Type B pancreatic cell (in vitro differentiated cells): ENCODE measurements at regions not wholly inside any gene's neighbourhood (a gene's known extent, or its start where the extent isn't known, plus 50 kb on each side); places are given as distances from the start of the nearest gene placed in this dataset.

ENCODE experiments used
- DNase-seq: peaks from one replicate; pipeline ENCODE4 v3.0.0; 2021; ENCODE audit warnings: mixed read lengths; ENCODE audit not compliant: unreplicated experiment; ENCODE audit errors: extremely low spot score
- H3K27ac Mint-ChIP-seq: 2 replicates; pipeline ENCODE4 v1.8.0; 2021; ENCODE audit warnings: mild to moderate bottlenecking, mixed read lengths
- H3K27me3 Mint-ChIP-seq: 2 replicates; pipeline ENCODE4 v1.8.0; 2021; ENCODE audit warnings: mixed read lengths
- H3K36me3 Mint-ChIP-seq: 2 replicates; pipeline ENCODE4 v1.8.0; 2021; ENCODE audit warnings: mixed read lengths
- H3K4me1 Mint-ChIP-seq: one replicate; pipeline ENCODE4 v1.8.0; 2021; ENCODE audit warnings: mixed read lengths; ENCODE audit not compliant: unreplicated experiment
- H3K4me3 Mint-ChIP-seq: 2 replicates; pipeline ENCODE4 v1.8.0; 2021; ENCODE audit warnings: mild to moderate bottlenecking, mixed read lengths
- H3K9me3 Mint-ChIP-seq: 2 replicates; pipeline ENCODE4 v1.8.0; 2021; ENCODE audit warnings: mixed read lengths
- CTCF ChIP-seq: fragments of 200-600 bp; sonication (generic); conservative IDR thresholded peaks from 2 replicates; pipeline ENCODE4 v1.5.0; 2021; ENCODE audit warnings: antibody characterized with exemption, mild to moderate bottlenecking

- H3K4me3 Mint-ChIP-seq = no peak overlapping the region
- DNase-seq = no peak
- peaks cover 3% of the 10 kb centered on the region for H3K27me3 Mint-ChIP-seq
- peaks cover 13% of the 10 kb centered on the region for H3K9me3 Mint-ChIP-seq
- H3K36me3 Mint-ChIP-seq = peaks cover 16% of the 10 kb centered on the region
- TF ChIP-seq CTCF = no peak
- peak overlapping the region; percentile 22 for H3K27ac Mint-ChIP-seq
- H3K4me1 Mint-ChIP-seq = peaks cover 14% of the 10 kb centered on the region
Observed at GRCh38 chr12:24020397-24021163, 71.1 kb upstream of the SOX5 start.

DNA sequence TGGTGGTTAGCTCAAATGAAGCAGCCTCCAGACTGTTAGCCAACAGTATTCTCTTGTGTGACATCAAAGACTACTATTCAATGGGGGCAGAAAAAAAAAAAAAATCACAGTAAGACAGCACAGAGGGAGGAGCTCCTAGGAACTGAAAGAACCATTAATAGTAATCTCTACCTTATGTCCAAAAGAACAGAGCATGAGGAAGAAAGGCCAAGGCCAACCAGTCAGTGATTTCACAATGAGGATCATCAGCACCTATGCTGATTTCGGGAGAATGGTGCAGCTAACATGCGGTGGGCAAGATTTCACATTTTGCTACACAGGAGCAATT lies 66.3 kb upstream of the SOX5 start:
- H3K27me3 Mint-ChIP-seq = peaks cover 3% of the 10 kb centered on the region
- H3K36me3 Mint-ChIP-seq = peaks cover 13% of the 10 kb centered on the region
- peaks cover 18% of the 10 kb centered on the region for H3K4me1 Mint-ChIP-seq
- no peak for TF ChIP-seq CTCF
- no peak for DNase-seq
- H3K9me3 Mint-ChIP-seq = peaks cover 6% of the 10 kb centered on the region
- H3K4me3 Mint-ChIP-seq = no peak overlapping the region
- H3K27ac Mint-ChIP-seq = no peak overlapping the region

DNA sequence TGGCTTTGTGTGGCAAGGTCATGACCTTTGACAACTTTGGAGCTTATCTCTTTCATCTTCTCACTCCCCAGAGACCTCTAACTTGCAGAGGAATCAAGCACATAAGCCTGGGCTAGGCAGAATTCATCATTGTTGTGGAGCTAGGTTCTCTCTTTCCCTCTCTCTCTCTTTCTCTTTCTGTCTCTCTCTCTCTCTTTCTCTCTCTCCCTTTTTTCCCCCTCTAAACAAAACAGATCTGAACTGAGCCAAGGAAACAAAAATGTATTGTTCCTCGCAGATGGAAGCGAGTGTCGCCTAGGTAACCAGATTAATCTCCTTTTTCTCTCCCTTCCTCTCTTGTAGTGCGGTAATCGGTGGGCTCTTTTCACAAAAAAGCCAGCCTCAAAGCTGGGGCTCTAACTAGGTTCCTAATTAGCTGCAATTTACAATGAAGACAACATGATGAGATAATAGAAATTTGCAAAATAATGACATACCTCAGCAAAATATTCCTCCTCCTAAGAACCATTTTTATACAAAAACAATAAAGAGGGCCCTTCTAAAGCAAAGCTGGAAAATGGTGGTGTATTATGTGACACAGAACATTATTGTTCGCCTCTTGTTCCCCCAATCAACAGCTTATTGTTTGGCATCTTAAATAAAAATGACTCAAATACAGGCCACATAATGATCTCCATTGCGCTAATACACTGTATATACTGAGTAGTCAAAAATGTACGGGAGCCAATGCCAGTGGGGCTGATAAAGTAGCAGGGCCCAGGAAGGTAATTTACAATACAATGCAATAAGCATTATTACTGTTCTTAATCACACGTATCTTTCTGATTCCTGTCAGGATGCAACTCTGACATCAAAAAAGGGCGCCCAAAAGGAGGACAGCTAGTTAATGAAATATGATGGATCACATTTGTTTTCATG lies 65.7 kb upstream of the SOX5 start:
- Mint-ChIP-seq H3K27ac (peak overlapping the region; percentile 20), H3K4me3 (peak overlapping the region; percentile 25), H3K27me3 (peaks cover 3% of the 10 kb centered on the region), H3K36me3 (peaks cover 10% of the 10 kb centered on the region), H3K9me3 (peaks cover 5% of the 10 kb centered on the region), H3K4me1 (peaks cover 14% of the 10 kb centered on the region)
- no peak for TF ChIP-seq CTCF
- no peak for DNase-seq

DNA sequence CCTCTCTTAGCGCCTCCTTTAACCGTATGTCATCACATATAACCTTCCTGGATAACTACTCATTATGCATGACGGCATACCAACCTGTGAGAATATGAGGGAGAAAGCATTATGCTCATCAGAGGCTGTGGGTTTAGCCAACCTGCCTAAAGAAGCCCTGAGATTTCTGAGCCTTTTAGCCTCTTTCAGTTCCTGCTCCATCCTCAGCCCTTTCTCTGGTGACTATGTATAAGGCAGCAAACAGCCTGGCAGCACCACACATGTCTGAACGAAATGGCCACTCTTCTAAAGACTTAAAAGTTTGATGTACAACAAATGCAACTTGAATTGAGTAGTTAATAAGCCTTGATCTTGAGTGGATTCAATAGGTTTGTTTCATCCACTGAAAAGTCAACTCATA lies 64.8 kb upstream of the SOX5 start:
- Mint-ChIP-seq H3K27ac (peak overlapping the region; percentile 18), H3K4me1 (peaks cover 12% of the 10 kb centered on the region), H3K9me3 (peaks cover 5% of the 10 kb centered on the region), H3K4me3 (no peak overlapping the region), H3K36me3 (peaks cover 8% of the 10 kb centered on the region), H3K27me3 (peaks cover 3% of the 10 kb centered on the region)
- no peak for DNase-seq
- TF ChIP-seq CTCF = no peak

GRCh38 chr12:24012528-24012927 lies 63.1 kb upstream of the SOX5 start:
- Mint-ChIP-seq H3K36me3 (peaks cover under 1% of the 10 kb centered on the region), H3K4me1 (peaks cover 12% of the 10 kb centered on the region), H3K27me3 (no peaks in the 10 kb centered on the region), H3K4me3 (no peak overlapping the region), H3K27ac (no peak overlapping the region), H3K9me3 (peaks cover 5% of the 10 kb centered on the region)
- no peak for TF ChIP-seq CTCF
- DNase-seq = no peak
